DND-41 (cell line): ENCODE measurements at regions not wholly inside any gene's neighbourhood (a gene's known extent, or its start where the extent isn't known, plus 50 kb on each side); places are given as distances from the start of the nearest gene placed in this dataset.

ENCODE experiments used
- ATAC-seq: fragments of 200-7000 bp; cut with Tn5 transposase; 3 replicates; pipeline ENCODE4 v1.9.1; 2021; ENCODE audit warnings: low read depth; ENCODE audit not compliant: insufficient read depth
- DNase-seq: peaks from one replicate; pipeline ENCODE4 v3.0.0-alpha.2; 2020
- H2AFZ ChIP-seq: 2 replicates; pipeline ENCODE4 v1.6.0; 2012; ENCODE audit warnings: low read depth, low read length
- H3K27ac ChIP-seq: 2 replicates; pipeline ENCODE4 v1.5.1; 2012; ENCODE audit warnings: low read length, inconsistent platforms
- H3K27me3 ChIP-seq: fragments of 200-600 bp; sonication (generic); 2 replicates; pipeline ENCODE4 v1.6.0; 2012; ENCODE audit warnings: low read length, mild to moderate bottlenecking, inconsistent platforms; ENCODE audit not compliant: insufficient read depth, poor library complexity
- H3K36me3 ChIP-seq: 2 replicates; pipeline ENCODE4 v1.5.1; 2012; ENCODE audit warnings: low read length, inconsistent platforms; ENCODE audit not compliant: insufficient read depth
- H3K4me1 ChIP-seq: 2 replicates; pipeline ENCODE4 v1.5.1; 2012; ENCODE audit warnings: mild to moderate bottlenecking, low read length; ENCODE audit not compliant: insufficient read depth
- H3K4me2 ChIP-seq: 2 replicates; pipeline ENCODE4 v1.6.0; 2012; ENCODE audit warnings: mild to moderate bottlenecking, moderate library complexity, low read length, inconsistent platforms; ENCODE audit not compliant: insufficient read depth
- H3K4me3 ChIP-seq, 2 experiments: fragments of 200-600 bp in 1 of 2; shearing (Covaris generic) in 1 of 2; 2 replicates each; pipeline ENCODE4 v1.5.1; 2012 to 2016; ENCODE audit warnings: inconsistent platforms in 2 of 2, low read length in 2 of 2, mild to moderate bottlenecking in 2 of 2, low read depth in 1 of 2, moderate library complexity in 1 of 2
- H3K79me2 ChIP-seq: 2 replicates; pipeline ENCODE4 v1.6.0; 2012; ENCODE audit warnings: low read length, inconsistent platforms; ENCODE audit not compliant: insufficient read depth
- H3K9ac ChIP-seq: 2 replicates; pipeline ENCODE4 v1.6.0; 2012; ENCODE audit warnings: low read depth, mild to moderate bottlenecking, inconsistent platforms, low read length, moderate library complexity
- H3K9me3 ChIP-seq: 2 replicates; pipeline ENCODE4 v1.5.1; 2012; ENCODE audit warnings: low read length, moderate library complexity, mild to moderate bottlenecking, inconsistent platforms; ENCODE audit not compliant: insufficient read depth, severe bottlenecking
- H4K20me1 ChIP-seq: 2 replicates; pipeline ENCODE4 v1.6.0; 2012; ENCODE audit warnings: low read length; ENCODE audit not compliant: insufficient read depth
- EZH2 ChIP-seq: IDR thresholded peaks from 3 replicates; pipeline ENCODE4 v1.6.1; 2012; ENCODE audit warnings: borderline replicate concordance, low read depth, mild to moderate bottlenecking, moderate library complexity, low read length, inconsistent platforms; ENCODE audit not compliant: severe bottlenecking
- TF ChIP-seq, protein P1 (sequence below): IDR thresholded peaks from 2 replicates; pipeline ENCODE4 v1.5.1; 2012; ENCODE audit warnings: borderline replicate concordance, low read length, moderate library complexity, mild to moderate bottlenecking; ENCODE audit not compliant: poor library complexity, severe bottlenecking; ENCODE audit errors: extremely low read depth

- H3K4me1 ChIP-seq: no peaks in the 10 kb centered on the region
- TF ChIP-seq, protein P1, sequence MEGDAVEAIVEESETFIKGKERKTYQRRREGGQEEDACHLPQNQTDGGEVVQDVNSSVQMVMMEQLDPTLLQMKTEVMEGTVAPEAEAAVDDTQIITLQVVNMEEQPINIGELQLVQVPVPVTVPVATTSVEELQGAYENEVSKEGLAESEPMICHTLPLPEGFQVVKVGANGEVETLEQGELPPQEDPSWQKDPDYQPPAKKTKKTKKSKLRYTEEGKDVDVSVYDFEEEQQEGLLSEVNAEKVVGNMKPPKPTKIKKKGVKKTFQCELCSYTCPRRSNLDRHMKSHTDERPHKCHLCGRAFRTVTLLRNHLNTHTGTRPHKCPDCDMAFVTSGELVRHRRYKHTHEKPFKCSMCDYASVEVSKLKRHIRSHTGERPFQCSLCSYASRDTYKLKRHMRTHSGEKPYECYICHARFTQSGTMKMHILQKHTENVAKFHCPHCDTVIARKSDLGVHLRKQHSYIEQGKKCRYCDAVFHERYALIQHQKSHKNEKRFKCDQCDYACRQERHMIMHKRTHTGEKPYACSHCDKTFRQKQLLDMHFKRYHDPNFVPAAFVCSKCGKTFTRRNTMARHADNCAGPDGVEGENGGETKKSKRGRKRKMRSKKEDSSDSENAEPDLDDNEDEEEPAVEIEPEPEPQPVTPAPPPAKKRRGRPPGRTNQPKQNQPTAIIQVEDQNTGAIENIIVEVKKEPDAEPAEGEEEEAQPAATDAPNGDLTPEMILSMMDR: no peak
- TF ChIP-seq EZH2: no peak
- no peak overlapping the region for H3K4me3 ChIP-seq
- DNase-seq (no peak), ATAC-seq (no peak)
- H3K9me3 ChIP-seq: no peaks in the 10 kb centered on the region
- no peaks in the 10 kb centered on the region for H4K20me1 ChIP-seq
- no peak overlapping the region for H3K4me2 ChIP-seq
- H3K27ac ChIP-seq: no peak overlapping the region
- H3K9ac ChIP-seq: no peak overlapping the region
- H3K36me3 ChIP-seq: no peaks in the 10 kb centered on the region
- peaks cover 12% of the 10 kb centered on the region for H3K27me3 ChIP-seq
- no peaks in the 10 kb centered on the region for H3K79me2 ChIP-seq
- H2AFZ ChIP-seq: no peak overlapping the region
Measured at GRCh38 chr11:116589402-116589801, 183.4 kb downstream of the BUD13 start.

GRCh38 chr11:116586392-116586791 lies 186.4 kb downstream of the BUD13 start:
- no peaks in the 10 kb centered on the region for H3K79me2 ChIP-seq
- H3K36me3 ChIP-seq: no peaks in the 10 kb centered on the region
- H2AFZ ChIP-seq: no peak overlapping the region
- DNase-seq: no peak
- no peaks in the 10 kb centered on the region for H4K20me1 ChIP-seq
- H3K4me2 ChIP-seq: no peak overlapping the region
- H3K27me3 ChIP-seq: peaks cover 7% of the 10 kb centered on the region
- no peak for ATAC-seq
- no peaks in the 10 kb centered on the region for H3K9me3 ChIP-seq
- H3K27ac ChIP-seq: no peak overlapping the region
- no peak for TF ChIP-seq EZH2
- TF ChIP-seq, protein P1: no peak
- no peaks in the 10 kb centered on the region for H3K4me1 ChIP-seq
- no peak overlapping the region for H3K4me3 ChIP-seq
- H3K9ac ChIP-seq: no peak overlapping the region

DNA sequence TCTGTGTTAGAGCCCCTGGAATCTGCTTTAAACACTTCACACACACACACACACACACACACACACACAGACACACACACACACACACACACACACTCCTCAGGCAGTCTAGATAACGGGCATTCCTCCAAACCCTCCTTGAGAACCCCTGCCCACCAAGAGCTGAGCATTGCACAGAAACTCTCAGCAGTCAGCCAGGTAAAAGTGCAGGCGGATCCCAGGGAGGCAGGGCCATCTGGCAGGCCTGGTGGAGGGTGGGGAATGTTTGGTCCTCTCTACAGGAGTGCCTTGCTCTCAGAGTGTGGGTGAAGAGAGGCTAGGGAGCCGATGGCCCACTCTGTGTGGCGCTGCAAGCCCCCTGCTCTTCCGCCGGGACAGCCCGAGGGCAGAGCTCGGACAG lies 190.2 kb downstream of the BUD13 start:
- Histone ChIP-seq H3K79me2 (no peaks in the 10 kb centered on the region), H3K27me3 (peaks cover 12% of the 10 kb centered on the region), H3K4me1 (no peaks in the 10 kb centered on the region), H3K4me3 (no peak overlapping the region), H3K36me3 (no peaks in the 10 kb centered on the region), H3K27ac (no peak overlapping the region), H3K9me3 (no peaks in the 10 kb centered on the region), H3K9ac (no peak overlapping the region), H3K4me2 (no peak overlapping the region), H2AFZ (no peak overlapping the region), H4K20me1 (no peaks in the 10 kb centered on the region)
- no peak for TF ChIP-seq EZH2
- TF ChIP-seq, protein P1: no peak
- DNase-seq: no peak
- no peak for ATAC-seq

DNA sequence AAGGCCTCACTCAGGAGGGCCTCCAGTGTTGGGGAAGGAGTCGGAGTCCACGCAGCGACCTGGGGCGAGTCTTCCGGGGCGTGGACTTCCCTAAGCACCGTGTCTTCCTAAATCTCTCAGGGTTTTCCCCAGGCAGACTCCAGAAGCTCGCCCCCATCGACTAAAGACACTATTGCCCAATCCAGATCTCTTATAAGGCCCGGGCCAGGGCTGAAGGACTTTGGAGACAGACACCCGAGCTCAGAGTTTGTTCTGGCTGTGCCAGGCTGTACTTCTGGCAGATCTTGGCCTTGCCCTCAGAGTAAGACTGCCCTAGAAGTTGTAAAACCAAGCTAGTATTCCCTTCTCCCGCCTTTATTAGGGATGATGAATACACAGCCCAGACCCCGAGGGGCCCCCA lies 191.4 kb downstream of the BUD13 start:
- no peak for TF ChIP-seq EZH2
- TF ChIP-seq, protein P1: no peak
- no peak for ATAC-seq
- Histone ChIP-seq H2AFZ (no peak overlapping the region), H3K36me3 (no peaks in the 10 kb centered on the region), H3K79me2 (no peaks in the 10 kb centered on the region), H3K27ac (no peak overlapping the region), H3K9me3 (no peaks in the 10 kb centered on the region), H4K20me1 (no peaks in the 10 kb centered on the region), H3K9ac (no peak overlapping the region), H3K4me2 (no peak overlapping the region), H3K4me1 (no peaks in the 10 kb centered on the region), H3K4me3 (no peak overlapping the region), H3K27me3 (peaks cover 5% of the 10 kb centered on the region)
- no peak for DNase-seq
